Vagina (tissue), 2 donors: ENCODE measurements at regions not wholly inside any gene's neighbourhood (a gene's known extent, or its start where the extent isn't known, plus 50 kb on each side); places are given as distances from the start of the nearest gene placed in this dataset.

Experiments
- CTCF ChIP-seq, 3 experiments: fragments of 450-650 bp in 2 of 3; fragments of 200-600 bp in 1 of 3; sonication (generic) in 1 of 3; IDR thresholded peaks; one replicate each; pipeline ENCODE4 v1.5.1; 2017 to 2019; ENCODE audit warnings: antibody characterized with exemption in 3 of 3, mild to moderate bottlenecking in 2 of 3, moderate library complexity in 2 of 3
- POLR2A ChIP-seq, 2 donors: fragments of 450-650 bp; IDR thresholded peaks; one replicate each; pipeline ENCODE4 v1.6.1; 2017; ENCODE audit warnings: antibody characterized with exemption in 2 of 2, mild to moderate bottlenecking in 2 of 2, moderate library complexity in 2 of 2
- POLR2AphosphoS5 ChIP-seq, 2 donors: sonication (generic); formaldehyde crosslinking; IDR thresholded peaks; one replicate each; pipeline ENCODE4 v1.9.0; 2017; ENCODE audit warnings: antibody characterized with exemption in 2 of 2, mild to moderate bottlenecking in 2 of 2, low read depth in 1 of 2; ENCODE audit not compliant: insufficient read depth in 1 of 2

GRCh38 chr6:40668203-40668602 is 81.0 kb upstream of the LRFN2 start:
- no peak for TF ChIP-seq POLR2AphosphoS5 (IDR thresholded peaks at IDR 0.05; ENCODE audit: insufficient read depth in 1 of 2, low read depth in 1 of 2)
- TF ChIP-seq POLR2A (IDR thresholded peaks at IDR 0.05), result no peak
- TF ChIP-seq CTCF (IDR thresholded peaks at IDR 0.05), result no peak
